ENCODE measurements at regions not wholly inside any gene's neighbourhood (a gene's known extent, or its start where the extent isn't known, plus 50 kb on each side); places are given as distances from the start of the nearest gene placed in this dataset.

DNA sequence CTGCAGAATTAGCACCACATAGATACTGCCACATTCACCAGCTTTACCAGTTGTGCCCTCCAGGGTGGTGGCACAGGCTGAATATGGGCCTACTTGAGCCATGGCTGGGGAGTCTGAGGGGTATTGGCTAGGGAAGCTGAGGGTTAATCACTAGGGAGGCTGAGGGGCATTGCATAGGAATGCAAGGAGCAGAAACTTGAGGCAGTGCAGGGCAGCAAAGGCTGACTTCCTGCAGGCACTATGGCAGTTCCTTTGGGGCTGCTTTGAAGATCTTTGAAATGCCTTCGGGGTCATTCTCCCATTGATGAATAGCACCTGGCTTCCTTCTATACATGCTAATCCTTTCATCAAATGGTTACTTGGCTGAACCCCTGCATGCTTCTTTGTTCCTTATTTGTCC is 171.5 kb downstream of the RCN1 start:
- TF ChIP-seq GABPA (IDR thresholded peaks at IDR 0.05; ENCODE audit: low read depth) (no peak), TAF1 (IDR thresholded peaks at IDR 0.05; ENCODE audit: borderline replicate concordance, low read depth, low read length) (no peak), TEAD4 (IDR thresholded peaks at IDR 0.05; ENCODE audit: borderline replicate concordance, insufficient read depth) (no peak), TCF12 (IDR thresholded peaks at IDR 0.05) (no peak), USF2 (IDR thresholded peaks at IDR 0.05; ENCODE audit: borderline replicate concordance, low read depth, low read length) (no peak), YY1 (IDR thresholded peaks at IDR 0.05; ENCODE audit: low read depth) (no peak), JUND (IDR thresholded peaks at IDR 0.05) (no peak), ZBTB33 (IDR thresholded peaks at IDR 0.05; ENCODE audit: borderline replicate concordance, low read depth) (no peak), EP300 (IDR thresholded peaks at IDR 0.05; ENCODE audit: borderline replicate concordance in 1 of 2, low read depth in 1 of 2, low read length in 1 of 2) (no peak), RFX5 (IDR thresholded peaks at IDR 0.05; ENCODE audit: low read length) (no peak)
- TF ChIP-seq, protein P1, sequence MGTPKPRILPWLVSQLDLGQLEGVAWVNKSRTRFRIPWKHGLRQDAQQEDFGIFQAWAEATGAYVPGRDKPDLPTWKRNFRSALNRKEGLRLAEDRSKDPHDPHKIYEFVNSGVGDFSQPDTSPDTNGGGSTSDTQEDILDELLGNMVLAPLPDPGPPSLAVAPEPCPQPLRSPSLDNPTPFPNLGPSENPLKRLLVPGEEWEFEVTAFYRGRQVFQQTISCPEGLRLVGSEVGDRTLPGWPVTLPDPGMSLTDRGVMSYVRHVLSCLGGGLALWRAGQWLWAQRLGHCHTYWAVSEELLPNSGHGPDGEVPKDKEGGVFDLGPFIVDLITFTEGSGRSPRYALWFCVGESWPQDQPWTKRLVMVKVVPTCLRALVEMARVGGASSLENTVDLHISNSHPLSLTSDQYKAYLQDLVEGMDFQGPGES (IDR thresholded peaks at IDR 0.05; ENCODE audit: low read depth, low read length) = no peak
- ChIA-PET CTCF (no interaction called here), POLR2A (no interaction called here)
- Histone ChIP-seq H3K9me2 (no peaks in the 10 kb centered on the region), H3K79me2 (ENCODE audit: insufficient read depth) (no peaks in the 10 kb centered on the region), H2AFZ (ENCODE audit: low read depth) (no peak overlapping the region), H3K36me3 (replicated peaks in 1 of 2; ENCODE audit: control insufficient read depth in 1 of 2, insufficient read depth in 2 of 2, low read length in 1 of 2) (no peaks in the 10 kb centered on the region), H3K4me3 (ENCODE audit: low read depth in 2 of 2, low read length in 1 of 2) (no peak overlapping the region), H3F3A (replicated peaks; ENCODE audit: insufficient read depth) (no peaks in the 10 kb centered on the region), H3K9ac (no peak overlapping the region), H3K9me3 (no peaks in the 10 kb centered on the region), H4K20me1 (ENCODE audit: insufficient read depth) (no peaks in the 10 kb centered on the region), H3K4me2 (no peak overlapping the region), H3K27me3 (ENCODE audit: insufficient read depth) (no peaks in the 10 kb centered on the region; the same call in 1 of the 2 replicates), H3K4me1 (ENCODE audit: control insufficient read depth in 1 of 2, insufficient read depth in 2 of 2, low read depth in 1 of 2, low read length in 1 of 2) (peaks cover 0 to 7% of the 10 kb centered on the region in 2 experiments; a peak in 1 of 4 replicates), H3K27ac (ENCODE audit: low read depth in 2 of 2, low read length in 1 of 2) (no peak overlapping the region)
- no peak for DNase-seq
- WGBS (ENCODE audit: low lambda C conversion rate) = 0% methylated on average over 1 of the region's 1 CpG

- ChIA-PET POLR2A (no interaction called here), CTCF (no interaction called here)
- no peaks in the 10 kb centered on the region for H3F3A ChIP-seq (replicated peaks; ENCODE audit: insufficient read depth)
- no peak for TF ChIP-seq GABPA (IDR thresholded peaks at IDR 0.05; ENCODE audit: low read depth)
- TF ChIP-seq CHD2 (IDR thresholded peaks at IDR 0.05; ENCODE audit: low read length, partially characterized antibody) = no peak
- no peak for TF ChIP-seq MEF2A (IDR thresholded peaks at IDR 0.05; ENCODE audit: borderline replicate concordance, low read depth)
- no peak for TF ChIP-seq TEAD4 (IDR thresholded peaks at IDR 0.05; ENCODE audit: borderline replicate concordance, insufficient read depth)
- TF ChIP-seq MXI1 (IDR thresholded peaks at IDR 0.05; ENCODE audit: low read depth, low read length) = no peak
- no peak for TF ChIP-seq SMC3 (IDR thresholded peaks at IDR 0.05; ENCODE audit: low read depth, low read length)
- no peak overlapping the region for H2AFZ ChIP-seq (ENCODE audit: low read depth)
- H3K4me2 ChIP-seq = no peak overlapping the region
- H3K9ac ChIP-seq = no peak overlapping the region
- H3K27ac ChIP-seq (ENCODE audit: low read depth in 2 of 2, low read length in 1 of 2) = no peak overlapping the region
- H3K9me3 ChIP-seq = no peaks in the 10 kb centered on the region
- H3K9me2 ChIP-seq = no peaks in the 10 kb centered on the region
- no peaks in the 10 kb centered on the region for H3K4me1 ChIP-seq (ENCODE audit: control insufficient read depth in 1 of 2, insufficient read depth in 2 of 2, low read depth in 1 of 2, low read length in 1 of 2)
- no peaks in the 10 kb centered on the region for H4K20me1 ChIP-seq (ENCODE audit: insufficient read depth)
- no peaks in the 10 kb centered on the region; the same call in 1 of the 2 replicates for H3K27me3 ChIP-seq (ENCODE audit: insufficient read depth)
- H3K36me3 ChIP-seq (replicated peaks in 1 of 2; ENCODE audit: control insufficient read depth in 1 of 2, insufficient read depth in 2 of 2, low read length in 1 of 2) = no peaks in the 10 kb centered on the region
- DNase-seq = no peak
- no peak overlapping the region for H3K4me3 ChIP-seq (ENCODE audit: low read depth in 2 of 2, low read length in 1 of 2)
- no peaks in the 10 kb centered on the region for H3K79me2 ChIP-seq (ENCODE audit: insufficient read depth)
- WGBS (ENCODE audit: low lambda C conversion rate) = 0% methylated on average over 1 of the region's 1 CpG
These were observed 169.4 kb downstream of the WT1 start for GRCh38 chr11:32265911-32266310.
